GM12878 (cell line): ENCODE measurements at regions not wholly inside any gene's neighbourhood (a gene's known extent, or its start where the extent isn't known, plus 50 kb on each side); places are given as distances from the start of the nearest gene placed in this dataset.

Experiments
- ATAC-seq: fragments of 200-7000 bp; cut with Tn5 transposase; 3 replicates; pipeline ENCODE4 v1.9.1; 2020; ENCODE audit warnings: mild to moderate bottlenecking, moderate library complexity
- BruUV-seq: library from RNA; stranded (reverse); fragments of 400-500 nt; replicated peaks from 2 replicates; lab custom pipeline; 2021; lab: Mats Ljungman, UMichigan
- CTCF ChIA-PET: fragments of 300-600 bp; sonication (Branson Sonifier 250); formaldehyde crosslinking; extraction: SDS; loops from one replicate; lab custom pipeline; 2021; ENCODE audit warnings: inconsistent platforms; lab: Yijun Ruan, JAX
- POLR2A ChIA-PET: fragments of 350-600 bp; formaldehyde crosslinking; extraction: SDS; loops from one replicate; lab custom pipeline; 2021; ENCODE audit warnings: inconsistent platforms; lab: Charles Lee
- RAD21 ChIA-PET: fragments of 300-600 bp; sonication (Branson Sonifier 250); formaldehyde crosslinking; loops from one replicate; lab custom pipeline; 2023; ENCODE audit warnings: antibody characterized with exemption; ENCODE audit not compliant: unreplicated experiment; lab: Charles Lee
- SMC1A ChIA-PET: fragments of 300-600 bp; sonication (Branson Sonifier 250); formaldehyde crosslinking; loops from one replicate; lab custom pipeline; 2023; ENCODE audit not compliant: unreplicated experiment, uncharacterized antibody; lab: Charles Lee
- DNase-seq: peaks from one replicate; pipeline ENCODE4 v3.0.0-alpha.2; 2011; ENCODE audit warnings: low read depth, low spot score
- FAIRE-seq: peaks from 3 replicates; lab custom pipeline; 2011; peaks lifted over from hg19 to GRCh38; lab: Jason Lieb, UNC
- H2AFZ ChIP-seq: 2 replicates; pipeline ENCODE4 v1.6.0; 2011; ENCODE audit warnings: low read depth, low read length, control low read depth; ENCODE audit not compliant: control insufficient read depth
- H3K27ac ChIP-seq: 2 replicates; pipeline ENCODE4 v1.5.1; 2011; ENCODE audit warnings: control low read depth; ENCODE audit not compliant: control insufficient read depth, insufficient read depth
- H3K27me3 ChIP-seq, 2 experiments: replicated peaks in 1 of 2; 2 replicates each; pipeline versions ENCODE4 v1.6.0 to v1.6.1; 2011; ENCODE audit warnings: low read length in 1 of 2; ENCODE audit not compliant: control insufficient read depth in 2 of 2, insufficient read depth in 2 of 2
- H3K36me3 ChIP-seq, 2 experiments: 2 replicates each; pipeline ENCODE4 v1.5.1; 2011; ENCODE audit warnings: low read length in 1 of 2; ENCODE audit not compliant: control insufficient read depth in 2 of 2, insufficient read depth in 2 of 2
- H3K4me1 ChIP-seq: 2 replicates; pipeline ENCODE4 v1.6.1; 2011; ENCODE audit warnings: mild to moderate bottlenecking, low read length, moderate library complexity, mixed read lengths; ENCODE audit not compliant: control insufficient read depth, insufficient read depth
- H3K4me2 ChIP-seq: 2 replicates; pipeline ENCODE4 v1.6.0; 2011; ENCODE audit warnings: control low read depth; ENCODE audit not compliant: control insufficient read depth, insufficient read depth
- H3K4me3 ChIP-seq: fragments of 200-600 bp; sonication (generic); 2 replicates; pipeline ENCODE4 v1.5.1; 2016
- H3K79me2 ChIP-seq: 2 replicates; pipeline ENCODE4 v1.6.0; 2011; ENCODE audit warnings: low read length; ENCODE audit not compliant: control insufficient read depth, insufficient read depth
- H3K9ac ChIP-seq: 2 replicates; pipeline ENCODE4 v1.8.0; 2011; ENCODE audit warnings: low read length, control low read depth, mixed read lengths; ENCODE audit not compliant: control insufficient read depth, insufficient read depth
- H3K9me3 ChIP-seq: replicated peaks from 3 replicates; pipeline ENCODE4 v1.5.1; 2011; ENCODE audit warnings: mild to moderate bottlenecking, low read length; ENCODE audit not compliant: control insufficient read depth, insufficient read depth
- H4K20me1 ChIP-seq: 2 replicates; pipeline ENCODE4 v1.6.0; 2011; ENCODE audit not compliant: control insufficient read depth, insufficient read depth
- CHD1 ChIP-seq: IDR thresholded peaks from 2 replicates; pipeline ENCODE4 v1.6.1; 2012; ENCODE audit warnings: low read depth, low read length, improper control_type of control experiment
- ELK1 ChIP-seq: IDR thresholded peaks from 2 replicates; pipeline ENCODE4 v1.6.1; 2012; ENCODE audit warnings: low read depth, low read length, improper control_type of control experiment
- FOXK2 ChIP-seq: fragments of 450-650 bp; IDR thresholded peaks from 2 replicates; pipeline ENCODE4 v1.6.1; 2017; ENCODE audit warnings: mild to moderate bottlenecking, moderate library complexity
- MTA2 ChIP-seq: fragments of 450-650 bp; IDR thresholded peaks from 2 replicates; pipeline ENCODE4 v1.6.1; 2016; ENCODE audit warnings: low read depth, mild to moderate bottlenecking, moderate library complexity
- PAX8 ChIP-seq: fragments of 450-650 bp; IDR thresholded peaks from 2 replicates; pipeline ENCODE4 v1.6.1; 2017; ENCODE audit warnings: mild to moderate bottlenecking, moderate library complexity
- SIN3A ChIP-seq: IDR thresholded peaks from 2 replicates; pipeline ENCODE4 v1.6.1; 2012; ENCODE audit warnings: low read depth, low read length, improper control_type of control experiment
- SIX5 ChIP-seq: IDR thresholded peaks from 2 replicates; pipeline ENCODE4 v1.6.1; 2011; ENCODE audit warnings: mild to moderate bottlenecking, low read depth, low read length, moderate library complexity; ENCODE audit not compliant: severe bottlenecking
- ZNF217 ChIP-seq: fragments of 450-650 bp; IDR thresholded peaks from 2 replicates; pipeline ENCODE4 v1.6.1; 2017; ENCODE audit warnings: antibody characterized with exemption, mild to moderate bottlenecking
- in situ Hi-C: fragments of 300-500 bp; cut with MboI; formaldehyde crosslinking; loops from 9 replicates; pipeline ENCODE4 v1.14.3; 2018; ENCODE audit warnings: mixed read lengths
- intact Hi-C: fragments of 100-400 bp; cut with micrococcal nuclease; formaldehyde crosslinking; loops from one replicate; pipeline ENCODE4 v1.14.2; 2022; ENCODE audit not compliant: unreplicated experiment
- TF ChIP-seq, protein P1 (sequence below): fragments of 450-650 bp; IDR thresholded peaks from 2 replicates; pipeline ENCODE4 v1.6.1; 2014; ENCODE audit warnings: mild to moderate bottlenecking
- TF ChIP-seq, protein P2 (sequence below): fragments of 450-650 bp; IDR thresholded peaks from 2 replicates; pipeline ENCODE4 v1.6.1; 2017; ENCODE audit warnings: borderline replicate concordance

- TF ChIP-seq, protein P1, sequence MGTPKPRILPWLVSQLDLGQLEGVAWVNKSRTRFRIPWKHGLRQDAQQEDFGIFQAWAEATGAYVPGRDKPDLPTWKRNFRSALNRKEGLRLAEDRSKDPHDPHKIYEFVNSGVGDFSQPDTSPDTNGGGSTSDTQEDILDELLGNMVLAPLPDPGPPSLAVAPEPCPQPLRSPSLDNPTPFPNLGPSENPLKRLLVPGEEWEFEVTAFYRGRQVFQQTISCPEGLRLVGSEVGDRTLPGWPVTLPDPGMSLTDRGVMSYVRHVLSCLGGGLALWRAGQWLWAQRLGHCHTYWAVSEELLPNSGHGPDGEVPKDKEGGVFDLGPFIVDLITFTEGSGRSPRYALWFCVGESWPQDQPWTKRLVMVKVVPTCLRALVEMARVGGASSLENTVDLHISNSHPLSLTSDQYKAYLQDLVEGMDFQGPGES = no peak
- TF ChIP-seq, protein P2, sequence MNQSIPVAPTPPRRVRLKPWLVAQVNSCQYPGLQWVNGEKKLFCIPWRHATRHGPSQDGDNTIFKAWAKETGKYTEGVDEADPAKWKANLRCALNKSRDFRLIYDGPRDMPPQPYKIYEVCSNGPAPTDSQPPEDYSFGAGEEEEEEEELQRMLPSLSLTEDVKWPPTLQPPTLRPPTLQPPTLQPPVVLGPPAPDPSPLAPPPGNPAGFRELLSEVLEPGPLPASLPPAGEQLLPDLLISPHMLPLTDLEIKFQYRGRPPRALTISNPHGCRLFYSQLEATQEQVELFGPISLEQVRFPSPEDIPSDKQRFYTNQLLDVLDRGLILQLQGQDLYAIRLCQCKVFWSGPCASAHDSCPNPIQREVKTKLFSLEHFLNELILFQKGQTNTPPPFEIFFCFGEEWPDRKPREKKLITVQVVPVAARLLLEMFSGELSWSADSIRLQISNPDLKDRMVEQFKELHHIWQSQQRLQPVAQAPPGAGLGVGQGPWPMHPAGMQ = no peak
- TF ChIP-seq SIN3A (no peak), PAX8 (no peak)
Measured at GRCh38 chr4:138870737-138871554, 144.6 kb upstream of the NOCT start (continued).

DNA sequence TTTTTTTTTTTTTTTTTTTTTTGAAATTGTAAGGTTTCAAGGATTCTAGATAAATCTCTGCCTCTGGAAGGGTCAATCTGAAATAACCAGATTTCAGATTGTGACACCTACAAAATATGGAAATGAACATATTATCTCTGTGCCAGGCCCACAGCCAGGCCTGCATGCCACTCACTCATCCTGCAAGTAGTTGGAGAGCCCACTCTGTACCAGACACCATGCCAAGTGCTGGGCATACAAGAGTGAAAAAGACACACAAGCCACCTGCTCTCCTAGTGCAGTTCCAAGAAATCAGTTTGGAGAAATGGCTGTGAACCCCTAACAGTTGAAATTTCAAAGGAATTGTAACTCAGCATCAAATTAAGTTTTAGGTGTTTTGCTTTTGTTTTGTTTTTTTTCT, 145.9 kb upstream of the NOCT start:
- ChIA-PET CTCF (interaction anchor here (0.6 kb wide), 1 partner anchor 450 kb away, joined by 4 read pairs; no protein-coding TSS in a partner anchor), RAD21 (interaction anchor here (1.3 kb wide), 1 partner anchor 834 kb away, joined by 3 read pairs; no protein-coding TSS in a partner anchor), POLR2A (no interaction called here), SMC1A (interaction anchor here (0.6 to 1.8 kb wide), 3 partner anchors 48 to 779 kb away, joined by 3 to 8 read pairs (median 3); no protein-coding TSS in a partner anchor)
- Histone ChIP-seq H3K9ac (no peak overlapping the region), H3K4me3 (no peak overlapping the region), H3K4me1 (no peaks in the 10 kb centered on the region), H3K27ac (no peak overlapping the region), H2AFZ (no peak overlapping the region), H3K36me3 (no peaks in the 10 kb centered on the region), H4K20me1 (no peaks in the 10 kb centered on the region), H3K27me3 (no peaks in the 10 kb centered on the region), H3K79me2 (no peaks in the 10 kb centered on the region), H3K4me2 (no peak overlapping the region), H3K9me3 (no peaks in the 10 kb centered on the region)
- BruUV-seq = no TSS peak
- TF ChIP-seq FOXK2 (no peak), MTA2 (no peak), ELK1 (no peak), CHD1 (no peak), SIX5 (no peak), ZNF217 (no peak)
- ATAC-seq (no peak), DNase-seq (no peak), FAIRE-seq (no peak)
- in situ Hi-C loops = no loop called here
- intact Hi-C loops = loop anchor here (2.0 to 5.0 kb wide), 4 partner anchors 187 to 1137 kb away; no protein-coding TSS in a partner anchor
